ENCODE measurements at regions not wholly inside any gene's neighbourhood (a gene's known extent, or its start where the extent isn't known, plus 50 kb on each side); places are given as distances from the start of the nearest gene placed in this dataset.
"Not testable (repeated sequence)": the region's sequence is repeated elsewhere in the genome, so short reads cannot be mapped to it uniquely, and the experiment has no call there.

DNA sequence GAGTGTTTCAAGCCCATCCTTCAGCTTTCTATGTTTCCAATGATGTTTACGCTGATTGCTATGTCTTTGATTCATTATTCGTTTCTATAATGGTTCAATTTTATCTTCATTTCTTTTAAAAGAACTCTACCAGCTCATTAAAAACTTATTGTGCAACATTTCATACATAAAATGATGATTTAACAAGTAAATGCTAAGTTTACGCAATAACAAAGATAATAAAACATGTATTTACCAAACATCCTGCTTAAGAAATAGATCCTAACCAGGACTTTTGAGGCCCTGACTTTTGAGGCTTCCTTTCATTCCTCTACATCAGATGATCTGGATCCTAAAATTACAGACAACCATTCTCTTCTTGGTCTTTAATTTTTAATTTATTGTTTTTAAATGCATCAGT is 86.5 kb upstream of the DLGAP1 start:
- DNase-seq (ENCODE audit: low read depth): no peak

DNA sequence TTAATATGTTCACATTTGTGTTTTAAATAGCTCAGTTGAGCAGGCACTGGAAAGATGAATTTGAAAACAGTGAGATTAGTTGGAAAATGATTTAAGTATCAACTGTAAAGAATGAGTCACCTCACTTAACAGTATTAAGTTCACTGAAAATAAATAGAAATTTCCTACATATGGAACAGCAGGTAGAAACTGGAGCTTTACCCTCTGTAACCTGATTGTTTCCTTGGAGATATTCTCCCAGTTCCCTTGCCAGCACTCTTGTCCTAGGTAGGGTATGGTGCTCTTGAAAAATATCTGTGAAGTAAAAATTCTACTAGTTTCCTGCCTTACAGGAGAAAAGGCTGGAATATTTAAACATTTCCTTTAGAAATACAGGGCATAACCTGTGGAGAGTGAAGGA is 81.3 kb upstream of the DLGAP1 start:
- DNase-seq (ENCODE audit: low read depth): no peak

DNA sequence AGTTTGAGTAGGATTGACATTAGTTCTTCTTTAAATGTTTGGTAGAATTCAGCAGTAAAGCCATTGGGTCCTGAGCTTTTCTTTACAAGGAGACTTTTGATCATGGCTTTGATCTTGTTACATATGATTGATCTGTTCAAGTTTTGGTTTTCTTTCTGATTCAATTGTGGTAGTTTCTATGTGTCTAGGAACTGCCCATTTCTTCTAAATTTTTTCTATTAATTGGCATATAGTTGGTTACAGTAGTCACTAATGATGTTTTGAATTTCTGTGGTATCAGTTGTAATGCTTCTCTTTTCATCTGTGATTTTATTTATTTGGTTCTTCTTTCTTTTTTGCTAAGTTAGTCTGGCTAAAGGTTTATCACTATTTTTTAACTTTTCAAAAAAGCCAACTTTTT is 73.3 kb upstream of the DLGAP1 start:
- no peak for DNase-seq (ENCODE audit: low read depth)

DNA sequence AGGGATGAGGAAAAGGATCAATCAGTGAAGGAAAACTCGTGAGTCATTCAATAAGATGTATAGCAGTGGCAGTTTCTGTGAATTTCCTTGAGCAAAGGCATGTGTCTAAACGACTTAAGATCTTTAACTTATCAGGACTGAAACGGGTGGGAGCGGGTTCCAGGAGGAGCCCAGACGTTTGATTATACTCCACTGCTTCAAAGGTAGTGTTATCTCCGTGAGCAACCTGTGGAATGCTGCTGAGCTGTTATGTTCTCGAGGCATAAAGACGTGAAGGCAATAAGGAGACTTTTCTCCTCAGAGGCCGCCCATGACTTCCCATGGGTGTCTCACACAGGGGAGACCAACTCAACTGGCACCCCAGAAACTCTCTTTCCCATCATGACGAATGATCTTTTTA is 72.7 kb upstream of the DLGAP1 start:
- not testable (repeated sequence) for DNase-seq (ENCODE audit: low read depth)

DNA sequence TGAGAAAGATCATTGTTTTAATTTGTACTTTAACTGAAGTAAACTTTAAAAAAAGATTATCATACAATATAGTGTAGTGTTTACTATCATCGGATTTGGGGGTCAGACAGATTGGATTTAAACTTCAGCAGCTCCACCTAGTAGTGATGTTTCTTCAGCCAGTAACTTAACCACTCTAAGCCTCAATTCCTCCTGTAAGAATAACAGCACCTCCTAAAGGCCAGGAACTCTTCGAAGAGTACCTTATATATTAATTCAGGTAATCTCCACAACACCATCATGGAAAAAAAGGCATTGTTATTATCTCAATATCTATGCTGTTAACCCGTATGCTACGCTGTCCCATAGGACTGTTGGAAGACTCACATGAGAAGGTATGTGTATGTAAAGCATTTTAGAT is 69.0 kb upstream of the DLGAP1 start:
- no peak for DNase-seq (ENCODE audit: low read depth)

DNA sequence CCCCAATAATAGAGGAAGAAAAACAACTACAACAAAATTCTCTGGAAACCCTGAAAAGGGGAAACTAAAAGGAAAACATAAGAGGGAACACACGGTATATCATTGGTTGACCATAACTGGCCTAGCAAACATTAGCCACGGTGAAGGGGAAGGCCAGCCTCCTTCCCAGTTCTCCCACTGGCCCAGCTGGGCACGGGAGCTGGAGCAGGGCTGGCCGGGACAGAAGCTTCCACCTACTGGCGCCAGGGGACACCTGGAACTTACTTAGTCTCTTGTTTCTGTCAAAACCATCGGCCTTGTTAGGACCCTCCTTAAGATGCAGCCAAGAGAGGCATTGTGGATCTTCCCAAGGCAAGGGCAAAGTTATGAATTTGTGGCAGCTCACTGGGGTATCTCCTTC is 56.1 kb upstream of the DLGAP1 start:
- DNase-seq (ENCODE audit: low read depth): no peak

DNA sequence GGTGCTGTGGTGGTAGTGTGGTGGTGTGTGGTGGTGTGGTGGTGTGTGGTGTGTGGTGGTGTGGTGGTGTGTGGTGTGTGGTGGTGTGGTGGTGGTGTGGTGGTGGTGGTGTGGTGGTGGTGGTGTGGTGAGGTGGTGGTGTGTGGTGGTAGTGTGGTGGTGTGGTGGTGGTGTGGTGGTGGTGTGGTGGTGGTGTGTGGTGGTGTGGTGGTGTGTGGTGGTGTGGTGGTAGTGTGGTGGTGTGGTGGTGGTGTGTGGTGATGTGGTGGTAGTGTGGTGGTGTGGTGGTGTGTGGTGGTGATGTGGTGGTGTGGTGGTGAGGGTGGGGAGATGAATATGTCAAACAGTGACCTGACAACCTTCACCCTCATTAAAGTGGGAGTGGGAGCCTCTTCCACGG is 55.6 kb upstream of the DLGAP1 start:
- no peak for DNase-seq (ENCODE audit: low read depth)

DNA sequence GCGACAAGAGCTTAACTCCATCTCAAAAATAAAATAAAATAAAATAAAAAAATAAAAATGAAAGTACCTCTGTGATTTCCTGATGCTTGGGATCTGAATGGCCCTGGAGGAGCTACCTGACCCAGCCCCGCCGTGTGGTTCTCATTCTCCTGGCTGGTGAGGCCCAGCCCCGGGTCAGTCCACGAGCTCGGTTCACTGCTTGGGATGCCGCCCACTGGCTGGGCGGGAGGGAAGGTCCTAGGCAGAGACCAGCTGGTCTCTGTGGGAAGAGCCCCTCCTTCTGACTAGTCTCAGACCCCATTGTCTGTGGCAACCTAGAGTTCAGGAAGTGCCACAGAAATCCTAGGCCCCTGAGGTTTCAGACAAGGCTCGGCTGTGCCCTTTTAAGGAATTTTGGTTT is 55.1 kb upstream of the DLGAP1 start:
- DNase-seq (ENCODE audit: low read depth): no peak
